GM23338 (cell line): ENCODE measurements at regions not wholly inside any gene's neighbourhood (a gene's known extent, or its start where the extent isn't known, plus 50 kb on each side); places are given as distances from the start of the nearest gene placed in this dataset.

Experiments used
- EZH2 ChIP-seq: fragments of 200-600 bp; sonication (generic); IDR thresholded peaks from one replicate; pipeline ENCODE4 v1.8.0; 2017; ENCODE audit warnings: antibody characterized with exemption, mild to moderate bottlenecking, low read depth; ENCODE audit not compliant: unreplicated experiment
- POLR2AphosphoS5 ChIP-seq: IDR thresholded peaks from 2 replicates; pipeline ENCODE4 v1.6.1; 2016; ENCODE audit warnings: antibody characterized with exemption, low read depth
- ZNF331 ChIP-seq: fragments of 250-450 bp; sonication (Bioruptor Pico); IDR thresholded peaks from 2 replicates; pipeline ENCODE4 v1.5.0; 2020; ENCODE audit warnings: low read depth, mild to moderate bottlenecking, moderate library complexity
- TF ChIP-seq, protein P1 (sequence below), 2 experiments: fragments of 200-600 bp in 1 of 2; sonication (generic) in 1 of 2; conservative IDR thresholded peaks; 2 replicates each; pipeline versions ENCODE4 v1.5.1 to v1.6.1; 2016 to 2017; ENCODE audit warnings: antibody characterized with exemption in 2 of 2, low read depth in 2 of 2, mild to moderate bottlenecking in 2 of 2, moderate library complexity in 1 of 2

DNA sequence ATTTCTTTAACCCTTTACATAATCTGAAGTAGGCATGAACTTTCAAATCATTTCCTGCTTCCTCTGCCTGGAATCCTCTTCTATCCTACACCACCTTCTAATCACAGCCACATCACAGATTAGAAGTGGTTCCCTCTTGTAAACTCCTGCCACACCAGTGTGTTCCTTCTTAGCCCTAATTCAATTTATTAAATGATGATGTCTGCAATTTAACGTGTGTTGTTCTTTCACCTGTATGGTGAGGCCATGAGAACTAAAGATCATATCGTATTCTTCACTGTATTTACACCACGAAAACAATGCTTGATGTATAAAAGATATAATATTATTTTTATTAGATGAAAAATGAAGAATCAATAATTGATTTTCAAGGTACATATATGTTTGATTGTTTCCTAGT, 494.3 kb downstream of the EPHA4 start:
- TF ChIP-seq, protein P1, sequence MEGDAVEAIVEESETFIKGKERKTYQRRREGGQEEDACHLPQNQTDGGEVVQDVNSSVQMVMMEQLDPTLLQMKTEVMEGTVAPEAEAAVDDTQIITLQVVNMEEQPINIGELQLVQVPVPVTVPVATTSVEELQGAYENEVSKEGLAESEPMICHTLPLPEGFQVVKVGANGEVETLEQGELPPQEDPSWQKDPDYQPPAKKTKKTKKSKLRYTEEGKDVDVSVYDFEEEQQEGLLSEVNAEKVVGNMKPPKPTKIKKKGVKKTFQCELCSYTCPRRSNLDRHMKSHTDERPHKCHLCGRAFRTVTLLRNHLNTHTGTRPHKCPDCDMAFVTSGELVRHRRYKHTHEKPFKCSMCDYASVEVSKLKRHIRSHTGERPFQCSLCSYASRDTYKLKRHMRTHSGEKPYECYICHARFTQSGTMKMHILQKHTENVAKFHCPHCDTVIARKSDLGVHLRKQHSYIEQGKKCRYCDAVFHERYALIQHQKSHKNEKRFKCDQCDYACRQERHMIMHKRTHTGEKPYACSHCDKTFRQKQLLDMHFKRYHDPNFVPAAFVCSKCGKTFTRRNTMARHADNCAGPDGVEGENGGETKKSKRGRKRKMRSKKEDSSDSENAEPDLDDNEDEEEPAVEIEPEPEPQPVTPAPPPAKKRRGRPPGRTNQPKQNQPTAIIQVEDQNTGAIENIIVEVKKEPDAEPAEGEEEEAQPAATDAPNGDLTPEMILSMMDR (conservative IDR thresholded peaks at IDR 0.05; ENCODE audit: low read depth in 2 of 2): no peak
- TF ChIP-seq EZH2 (no peak), ZNF331 (no peak), POLR2AphosphoS5 (no peak)
